HAP-1 (cell line): ENCODE measurements at regions not wholly inside any gene's neighbourhood (a gene's known extent, or its start where the extent isn't known, plus 50 kb on each side); places are given as distances from the start of the nearest gene placed in this dataset.
"Not testable (repeated sequence)": the region's sequence is repeated elsewhere in the genome, so short reads cannot be mapped to it uniquely, and the experiment has no call there.

ENCODE experiments used
- DNase-seq, 2 experiments: peaks; one replicate each; pipeline ENCODE4 v3.0.0-alpha.2; 2016 to 2020; ENCODE audit warnings: low spot score in 2 of 2
- H3K27me3 ChIP-seq: fragments of 250-450 bp; sonication (Bioruptor Pico); 2 replicates; pipeline ENCODE4 v1.5.1; 2020; ENCODE audit warnings: low read depth, mild to moderate bottlenecking, moderate library complexity
- H3K36me3 ChIP-seq: fragments of 250-450 bp; sonication (Bioruptor Pico); replicated peaks from 2 replicates; pipeline ENCODE4 v1.5.1; 2020; ENCODE audit warnings: mild to moderate bottlenecking
- H3K4me1 ChIP-seq: fragments of 250-450 bp; sonication (Bioruptor Pico); 2 replicates; pipeline ENCODE4 v1.5.1; 2020; ENCODE audit warnings: mild to moderate bottlenecking
- H3K4me3 ChIP-seq: fragments of 250-450 bp; sonication (Bioruptor Pico); 2 replicates; pipeline ENCODE4 v1.5.1; 2020; ENCODE audit warnings: mild to moderate bottlenecking, moderate library complexity
- H3K9me3 ChIP-seq: fragments of 250-450 bp; sonication (Bioruptor Pico); 2 replicates; pipeline ENCODE4 v1.5.1; 2020; ENCODE audit warnings: mild to moderate bottlenecking, moderate library complexity
- in situ Hi-C: fragments of 300-500 bp; cut with MboI; formaldehyde crosslinking; loops from 3 replicates; pipeline ENCODE4 v1.14.3; 2020; ENCODE audit warnings: low sequenced_read_pairs, inconsistent platforms, mixed read lengths

- no peak overlapping the region for H3K4me3 ChIP-seq
- H3K4me1 ChIP-seq = no peaks in the 10 kb centered on the region
- H3K36me3 ChIP-seq = no peaks in the 10 kb centered on the region
- in situ Hi-C loops = no loop called here
- H3K27me3 ChIP-seq = no peaks in the 10 kb centered on the region
- DNase-seq = no peak
- H3K9me3 ChIP-seq = no peaks in the 10 kb centered on the region
These were observed 58.2 kb upstream of the DUSP21 start for GRCh38 chrX:44785652-44786051.

DNA sequence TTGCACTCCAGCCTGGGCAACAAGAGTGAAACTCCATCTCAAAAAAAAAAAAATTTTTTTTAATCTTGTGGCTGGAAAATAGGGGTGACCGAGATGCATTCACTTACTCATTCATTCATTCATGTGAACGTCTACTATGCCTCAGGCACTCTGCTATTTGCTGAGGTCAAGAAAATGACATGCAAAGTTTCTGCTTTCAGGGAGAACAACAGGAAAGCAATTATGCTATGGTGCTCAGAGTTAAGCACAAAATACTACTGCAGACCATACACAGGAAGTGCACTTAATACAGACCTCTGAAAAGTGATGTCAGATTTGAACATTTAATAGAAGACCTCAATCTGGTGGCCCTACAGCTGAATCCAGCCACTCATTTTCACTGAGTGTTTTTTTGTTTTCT lies 59.6 kb upstream of the DUSP21 start:
- H3K27me3 ChIP-seq = no peaks in the 10 kb centered on the region
- no peaks in the 10 kb centered on the region for H3K9me3 ChIP-seq
- no peaks in the 10 kb centered on the region for H3K4me1 ChIP-seq
- no peak for DNase-seq
- no peaks in the 10 kb centered on the region for H3K36me3 ChIP-seq
- H3K4me3 ChIP-seq = no peak overlapping the region
- in situ Hi-C loops = no loop called here

DNA sequence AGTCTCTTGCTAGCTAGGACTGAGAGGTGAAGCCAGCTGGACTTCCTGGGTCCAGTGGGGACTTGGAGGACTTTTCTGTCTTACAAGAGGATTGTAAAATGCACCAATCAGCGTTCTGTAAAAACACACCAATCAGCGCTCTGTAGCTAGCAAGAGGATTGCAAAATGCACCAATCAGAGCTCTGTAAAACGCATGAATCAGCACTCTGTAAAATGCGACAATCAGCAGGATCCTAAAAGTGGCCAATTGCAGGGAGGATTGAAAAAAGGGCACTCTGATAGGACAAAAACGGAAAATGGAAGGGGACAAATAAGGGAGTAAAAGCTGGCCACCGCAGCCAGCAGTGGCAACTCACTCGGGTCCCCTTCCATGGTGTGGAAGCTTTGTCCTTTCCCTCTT lies 65.6 kb upstream of the DUSP21 start:
- Histone ChIP-seq H3K4me3 (no peak overlapping the region), H3K27me3 (no peaks in the 10 kb centered on the region), H3K36me3 (no peaks in the 10 kb centered on the region), H3K4me1 (no peaks in the 10 kb centered on the region), H3K9me3 (no peaks in the 10 kb centered on the region)
- in situ Hi-C loops = no loop called here
- no peak for DNase-seq

- H3K4me1 ChIP-seq = no peaks in the 10 kb centered on the region
- H3K9me3 ChIP-seq = no peaks in the 10 kb centered on the region
- no peaks in the 10 kb centered on the region for H3K27me3 ChIP-seq
- H3K36me3 ChIP-seq = no peaks in the 10 kb centered on the region
- DNase-seq = no peak
- in situ Hi-C loops = no loop called here
- H3K4me3 ChIP-seq = no peak overlapping the region
These were observed 68.1 kb upstream of the DUSP21 start for GRCh38 chrX:44775726-44776125.

- H3K4me3 ChIP-seq, in situ Hi-C loops, H3K27me3 ChIP-seq, H3K4me1 ChIP-seq, H3K36me3 ChIP-seq, H3K9me3 ChIP-seq, DNase-seq: not testable (repeated sequence)
These were observed 69.8 kb upstream of the DUSP21 start for GRCh38 chrX:44774066-44774465.

DNA sequence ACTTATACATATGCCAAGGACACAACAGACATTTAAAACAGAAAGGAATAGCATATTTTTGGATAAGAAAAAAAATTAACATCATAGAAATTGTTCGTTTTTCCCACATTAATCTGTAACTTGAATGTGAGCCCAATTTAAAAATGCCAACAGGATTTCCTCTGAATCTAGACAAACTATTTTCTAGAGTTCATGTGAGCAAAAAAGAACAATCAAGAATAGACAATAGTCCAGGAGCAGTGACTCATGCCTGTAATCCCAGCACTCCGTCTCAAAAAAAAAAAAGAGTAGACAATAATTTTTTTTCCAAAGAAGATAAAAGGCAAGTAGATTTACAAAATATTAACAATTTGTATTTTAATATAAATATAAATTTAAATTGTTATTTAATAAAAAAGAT lies 73.7 kb upstream of the DUSP21 start:
- Histone ChIP-seq H3K4me3 (no peak overlapping the region), H3K27me3 (no peaks in the 10 kb centered on the region), H3K36me3 (no peaks in the 10 kb centered on the region), H3K4me1 (peaks cover 5% of the 10 kb centered on the region; the same call in 1 of the 2 replicates), H3K9me3 (no peaks in the 10 kb centered on the region)
- in situ Hi-C loops = no loop called here
- peak in 1 of 2 experiments; percentile 23 for DNase-seq

DNA sequence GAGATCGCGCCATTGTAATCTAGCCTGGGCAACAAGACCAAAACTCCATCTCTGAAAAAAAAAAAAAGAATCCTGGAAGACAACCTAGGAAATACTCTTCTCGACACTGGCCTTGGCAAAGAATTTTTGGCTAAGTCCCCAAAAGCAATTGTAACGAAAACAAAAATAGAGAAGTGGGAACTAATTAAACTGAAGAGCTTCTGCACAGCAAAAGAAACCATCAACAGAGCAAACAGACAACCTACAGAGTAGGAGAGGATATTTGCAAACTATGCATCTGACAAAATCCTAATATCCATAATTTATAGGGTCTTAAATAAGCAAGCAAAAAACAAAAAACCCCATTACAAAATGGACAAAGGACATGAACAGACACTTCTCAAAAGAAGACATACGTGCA lies 76.5 kb upstream of the DUSP21 start:
- Histone ChIP-seq H3K27me3 (no peaks in the 10 kb centered on the region), H3K36me3 (no peaks in the 10 kb centered on the region), H3K9me3 (no peaks in the 10 kb centered on the region), H3K4me3 (no peak overlapping the region), H3K4me1 (peaks cover 5% of the 10 kb centered on the region; the same call in 1 of the 2 replicates)
- in situ Hi-C loops = no loop called here
- no peak for DNase-seq

GRCh38 chrX:44765556-44765955 lies 78.3 kb upstream of the DUSP21 start:
- Histone ChIP-seq H3K9me3 (no peaks in the 10 kb centered on the region), H3K27me3 (no peaks in the 10 kb centered on the region), H3K36me3 (no peaks in the 10 kb centered on the region), H3K4me3 (no peak overlapping the region), H3K4me1 (peaks cover 5% of the 10 kb centered on the region; the same call in 1 of the 2 replicates)
- DNase-seq = no peak
- in situ Hi-C loops = no loop called here

DNA sequence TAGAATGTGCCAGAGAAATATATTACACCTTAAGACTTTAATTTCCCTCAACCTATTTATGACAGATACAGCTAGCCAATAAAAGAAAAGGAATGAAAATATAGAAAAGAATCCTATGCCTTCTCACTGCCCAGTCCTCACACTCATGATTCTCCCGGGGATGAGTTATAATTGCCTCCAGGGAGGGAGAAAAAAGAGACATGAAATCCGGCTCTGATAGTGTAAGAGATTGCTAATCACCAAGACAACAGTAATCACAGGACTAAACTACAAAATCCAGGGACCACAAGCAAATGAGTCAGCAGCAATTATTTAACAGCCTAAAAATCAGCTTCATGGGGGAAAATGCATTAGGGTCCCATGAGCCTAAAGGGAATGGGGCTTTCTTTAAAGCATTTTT lies 95.9 kb upstream of the DUSP21 start:
- no peaks in the 10 kb centered on the region for H3K27me3 ChIP-seq
- in situ Hi-C loops = no loop called here
- no peak for DNase-seq

DNA sequence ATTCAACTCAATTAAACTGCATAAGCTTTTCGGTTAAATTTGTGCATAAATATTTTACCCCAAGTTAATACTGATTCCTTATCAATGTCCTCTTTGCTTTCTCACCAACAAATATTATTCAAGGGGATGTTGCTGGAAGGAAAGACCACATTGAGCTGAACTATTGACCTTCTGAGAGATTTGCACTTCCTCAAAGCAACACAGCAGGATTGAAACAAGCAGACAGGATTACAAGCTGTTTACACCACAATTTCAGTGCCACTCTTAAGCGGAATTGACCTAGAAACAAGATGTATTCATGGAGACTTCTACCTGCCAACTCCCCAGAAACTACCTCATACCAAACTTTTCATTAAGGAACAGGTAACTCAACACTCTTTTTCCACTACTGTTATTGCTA lies 96.5 kb upstream of the DUSP21 start:
- Histone ChIP-seq H3K9me3 (no peaks in the 10 kb centered on the region), H3K27me3 (no peaks in the 10 kb centered on the region), H3K4me1 (no peaks in the 10 kb centered on the region), H3K4me3 (no peak overlapping the region), H3K36me3 (no peaks in the 10 kb centered on the region)
- in situ Hi-C loops = no loop called here
- DNase-seq = no peak

More for the DNA sequence above, 95.9 kb upstream of the DUSP21 start:
- H3K4me3 ChIP-seq = no peak overlapping the region
- no peaks in the 10 kb centered on the region for H3K9me3 ChIP-seq
- no peaks in the 10 kb centered on the region for H3K36me3 ChIP-seq
- no peaks in the 10 kb centered on the region for H3K4me1 ChIP-seq

DNA sequence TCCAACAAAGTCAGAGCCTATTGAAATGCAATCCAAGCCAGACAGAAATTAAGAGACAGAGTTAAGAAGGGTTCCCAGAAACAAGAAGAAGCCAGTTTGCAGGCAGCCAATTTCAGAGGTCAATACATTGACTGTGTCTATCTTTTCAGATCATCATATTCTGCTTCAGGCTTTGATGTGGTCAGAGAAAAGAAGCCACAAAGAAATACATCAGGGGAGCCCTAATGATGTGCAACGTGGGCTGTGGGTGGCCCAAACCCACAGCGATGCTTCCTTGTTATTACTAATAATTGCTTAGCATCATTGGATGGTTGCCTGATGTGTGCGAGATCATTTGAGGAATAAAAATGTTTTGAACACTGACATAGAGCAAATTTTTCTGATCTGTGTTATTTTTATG lies 99.0 kb upstream of the DUSP21 start:
- no peak for DNase-seq
- Histone ChIP-seq H3K4me3 (no peak overlapping the region), H3K36me3 (no peaks in the 10 kb centered on the region), H3K27me3 (no peaks in the 10 kb centered on the region), H3K4me1 (no peaks in the 10 kb centered on the region), H3K9me3 (no peaks in the 10 kb centered on the region)
- in situ Hi-C loops = no loop called here

DNA sequence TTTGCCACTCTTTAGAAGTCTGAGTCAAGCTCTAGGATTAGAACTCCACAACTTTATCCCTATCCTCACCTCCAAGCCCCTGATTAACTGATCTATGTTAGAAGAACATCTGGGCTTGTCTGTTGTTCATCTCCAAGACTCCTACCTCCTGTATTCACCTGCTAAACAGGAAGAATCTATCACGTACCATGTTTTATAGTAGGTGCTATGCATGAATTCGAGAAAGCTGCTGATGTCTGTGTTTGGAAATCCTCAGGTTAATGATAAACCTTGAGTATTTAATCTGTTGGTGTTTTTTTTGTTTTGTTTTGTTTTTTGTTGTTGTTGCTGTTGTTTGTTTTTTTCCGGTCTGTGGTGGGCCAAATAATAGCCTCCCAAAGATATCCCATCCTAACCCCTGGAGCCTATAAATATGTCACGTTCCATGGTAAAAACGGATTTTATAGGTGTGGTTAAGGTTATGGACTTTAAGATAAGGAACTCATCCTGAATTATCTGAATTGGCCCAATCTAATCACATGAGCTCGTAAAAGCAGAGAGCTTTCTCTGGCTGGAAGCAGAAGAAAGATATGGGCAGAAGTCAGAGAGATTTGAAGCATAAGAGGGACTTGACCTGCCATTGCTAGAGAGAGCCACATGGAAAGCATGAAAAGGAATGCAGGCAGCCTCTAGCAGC lies 101.2 kb upstream of the DUSP21 start:
- Histone ChIP-seq H3K9me3 (no peaks in the 10 kb centered on the region), H3K27me3 (no peaks in the 10 kb centered on the region), H3K4me1 (no peaks in the 10 kb centered on the region), H3K36me3 (no peaks in the 10 kb centered on the region), H3K4me3 (no peak overlapping the region)
- in situ Hi-C loops = no loop called here
- DNase-seq = no peak

DNA sequence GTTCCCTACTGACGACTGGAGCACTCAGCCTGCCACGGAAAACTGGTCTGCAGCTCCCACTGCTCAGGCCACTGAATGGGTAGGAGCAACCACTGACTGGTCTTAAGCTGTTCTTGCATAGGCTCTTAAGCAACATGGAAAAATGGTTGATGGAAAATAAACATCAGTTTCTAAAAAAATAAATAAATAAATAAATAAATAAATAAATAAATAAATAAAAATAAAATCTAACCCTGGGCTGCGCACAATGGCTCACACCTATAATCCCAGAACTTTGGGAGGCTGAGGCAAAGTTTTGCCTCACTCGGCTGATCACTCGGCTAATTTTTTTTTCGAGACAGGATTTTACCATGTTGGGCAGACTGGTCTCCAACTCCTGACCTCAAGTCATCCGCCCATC lies 102.0 kb upstream of the DUSP21 start:
- in situ Hi-C loops = not testable (repeated sequence)

DNA sequence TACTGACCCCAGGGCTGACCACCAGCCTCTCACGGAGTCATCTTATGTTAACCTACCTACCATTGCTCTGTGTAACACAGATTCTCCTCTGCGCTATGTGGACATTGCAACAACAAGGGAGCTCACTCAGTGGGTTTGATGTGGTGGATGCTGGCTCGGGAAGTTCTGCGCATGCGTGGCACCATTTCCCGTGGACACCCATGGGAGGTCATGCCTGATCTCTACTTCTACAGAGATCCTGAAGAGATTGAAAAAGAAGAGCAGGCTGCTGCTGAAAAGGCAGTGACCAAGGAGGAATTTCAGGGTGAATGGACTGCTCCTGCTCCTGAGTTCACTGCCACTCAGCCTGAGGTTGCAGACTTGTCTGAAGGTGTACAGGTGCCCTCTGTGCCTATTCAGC lies 102.4 kb upstream of the DUSP21 start:
- H3K4me1 ChIP-seq, in situ Hi-C loops, H3K36me3 ChIP-seq, H3K4me3 ChIP-seq, H3K9me3 ChIP-seq, DNase-seq, H3K27me3 ChIP-seq: not testable (repeated sequence)

More for the DNA sequence above, 102.0 kb upstream of the DUSP21 start:
- not testable (repeated sequence) for H3K4me3 ChIP-seq, H3K36me3 ChIP-seq, DNase-seq, H3K9me3 ChIP-seq, H3K4me1 ChIP-seq, H3K27me3 ChIP-seq

- no peaks in the 10 kb centered on the region for H3K36me3 ChIP-seq
- H3K27me3 ChIP-seq = no peaks in the 10 kb centered on the region
- DNase-seq = no peak
- no peaks in the 10 kb centered on the region for H3K9me3 ChIP-seq
- in situ Hi-C loops = no loop called here
- H3K4me3 ChIP-seq = no peak overlapping the region
- no peaks in the 10 kb centered on the region for H3K4me1 ChIP-seq
These were observed 108.3 kb upstream of the DUSP21 start for GRCh38 chrX:44735498-44735897.
